Spleen (tissue), 7 donors: ENCODE measurements at regions not wholly inside any gene's neighbourhood (a gene's known extent, or its start where the extent isn't known, plus 50 kb on each side); places are given as distances from the start of the nearest gene placed in this dataset.

Source experiments
- POLR2A ChIP-seq, 3 donors: fragments of 450-650 bp; IDR thresholded peaks; one replicate each; pipeline ENCODE4 v1.5.1; 2017; ENCODE audit warnings: antibody characterized with exemption in 3 of 3, mild to moderate bottlenecking in 1 of 3
- POLR2AphosphoS5 ChIP-seq, 3 donors: sonication (generic); formaldehyde crosslinking; IDR thresholded peaks; one replicate each; pipeline ENCODE4 v1.5.1; 2017; ENCODE audit warnings: antibody characterized with exemption in 3 of 3
- TF ChIP-seq, protein P1 (sequence below), 11 experiments: fragments of 200-600 bp in 7 of 11; fragments of 450-650 bp in 4 of 11; sonication (generic) in 4 of 11; IDR thresholded peaks in 8 of 11; conservative IDR thresholded peaks in 3 of 11; 1 replicate in 7 of 11; 2 replicates in 4 of 11; pipeline versions ENCODE4 v1.4.0 to v1.8.0; 2016 to 2021; ENCODE audit warnings: antibody characterized with exemption in 11 of 11, inconsistent platforms in 4 of 11, mild to moderate bottlenecking in 1 of 11
- donor health status: DM: no; HTN: no; CAD: no; lungs with moderate emphysema.
- donor health status: DM: no; HTN: no; CAD: no.
- donor health status: DM: no; HTN: no; CAD: no.

DNA sequence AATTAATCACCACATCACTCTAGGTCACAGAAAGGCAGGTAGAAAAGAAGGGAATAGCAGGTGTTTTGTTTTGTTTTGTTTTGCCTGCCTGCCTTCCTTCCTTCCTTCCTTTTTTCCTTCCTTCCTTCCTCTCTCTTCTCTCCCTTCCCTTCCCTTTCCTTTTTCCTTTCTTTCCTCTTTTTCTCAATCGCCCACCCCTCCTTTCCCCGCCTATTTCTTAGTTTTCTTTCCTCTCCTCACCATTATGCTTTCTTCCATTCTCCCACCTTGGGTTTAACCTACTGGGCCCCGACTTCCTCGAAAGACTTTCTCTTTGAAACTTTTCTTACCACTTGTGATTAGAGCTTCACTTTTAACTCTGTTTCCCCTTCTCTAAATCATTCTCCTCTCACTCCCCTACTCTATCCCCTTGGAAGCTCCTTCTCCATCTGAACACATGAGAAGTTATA, 231.3 kb upstream of the CD180 start:
- TF ChIP-seq, protein P1, sequence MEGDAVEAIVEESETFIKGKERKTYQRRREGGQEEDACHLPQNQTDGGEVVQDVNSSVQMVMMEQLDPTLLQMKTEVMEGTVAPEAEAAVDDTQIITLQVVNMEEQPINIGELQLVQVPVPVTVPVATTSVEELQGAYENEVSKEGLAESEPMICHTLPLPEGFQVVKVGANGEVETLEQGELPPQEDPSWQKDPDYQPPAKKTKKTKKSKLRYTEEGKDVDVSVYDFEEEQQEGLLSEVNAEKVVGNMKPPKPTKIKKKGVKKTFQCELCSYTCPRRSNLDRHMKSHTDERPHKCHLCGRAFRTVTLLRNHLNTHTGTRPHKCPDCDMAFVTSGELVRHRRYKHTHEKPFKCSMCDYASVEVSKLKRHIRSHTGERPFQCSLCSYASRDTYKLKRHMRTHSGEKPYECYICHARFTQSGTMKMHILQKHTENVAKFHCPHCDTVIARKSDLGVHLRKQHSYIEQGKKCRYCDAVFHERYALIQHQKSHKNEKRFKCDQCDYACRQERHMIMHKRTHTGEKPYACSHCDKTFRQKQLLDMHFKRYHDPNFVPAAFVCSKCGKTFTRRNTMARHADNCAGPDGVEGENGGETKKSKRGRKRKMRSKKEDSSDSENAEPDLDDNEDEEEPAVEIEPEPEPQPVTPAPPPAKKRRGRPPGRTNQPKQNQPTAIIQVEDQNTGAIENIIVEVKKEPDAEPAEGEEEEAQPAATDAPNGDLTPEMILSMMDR (IDR thresholded peaks at IDR 0.05 in 8 of 11, conservative IDR thresholded peaks at IDR 0.05 in 3 of 11): no peak
- TF ChIP-seq POLR2AphosphoS5 (IDR thresholded peaks at IDR 0.05) (no peak), POLR2A (IDR thresholded peaks at IDR 0.05) (no peak)
